ENCODE measurements at regions not wholly inside any gene's neighbourhood (a gene's known extent, or its start where the extent isn't known, plus 50 kb on each side); places are given as distances from the start of the nearest gene placed in this dataset.
A peak's percentile ranks its signal among the peaks of the same experiment; 100 is the strongest.
"Not testable (repeated sequence)": the region's sequence is repeated elsewhere in the genome, so short reads cannot be mapped to it uniquely, and the experiment has no call there.

DNA sequence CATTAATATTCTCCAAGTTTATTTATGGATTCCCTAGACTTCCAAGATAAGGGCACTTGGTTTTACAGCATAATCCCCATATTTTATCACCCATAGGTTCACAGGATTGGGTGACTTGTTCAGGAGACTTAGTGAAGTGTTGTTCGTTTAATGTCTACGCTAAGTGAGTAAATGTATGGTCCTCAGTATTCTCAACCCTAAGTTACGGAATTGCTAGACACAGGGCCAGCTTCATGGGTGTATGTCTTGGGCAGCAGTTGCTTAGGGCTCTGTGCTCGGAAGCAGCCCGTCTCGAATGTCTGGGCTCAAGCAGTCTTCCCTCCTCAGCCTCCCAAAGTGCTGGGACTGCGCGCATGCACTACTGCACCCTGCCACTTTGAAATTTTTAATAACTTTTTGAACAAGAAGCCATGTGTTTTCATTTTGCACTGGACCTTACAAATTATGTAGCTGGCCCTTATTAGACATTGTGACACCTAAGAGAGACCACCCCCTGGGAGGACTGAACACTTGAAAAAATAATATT, 91.5 kb upstream of the ZNF217 start:
- no peak for DNase-seq

DNA sequence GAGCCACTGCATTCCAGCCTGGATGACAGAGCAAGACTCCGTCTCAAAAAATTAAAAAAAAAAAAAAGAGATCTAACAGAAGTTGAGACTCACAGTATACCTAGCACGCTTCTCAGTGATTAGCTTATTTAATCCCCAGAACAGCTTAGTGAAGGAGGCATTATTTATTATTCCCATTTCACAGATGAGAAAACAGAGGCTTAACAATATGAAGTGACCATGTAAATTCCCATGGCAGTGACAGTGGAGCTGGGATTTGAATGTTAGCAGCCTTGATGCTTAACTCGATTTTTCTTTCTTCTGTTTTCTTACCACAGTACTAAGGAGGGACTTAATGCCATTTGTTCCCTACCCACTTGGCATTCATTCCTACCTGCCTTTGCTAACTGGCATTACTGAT, 89.9 kb upstream of the ZNF217 start:
- DNase-seq = no peak

DNA sequence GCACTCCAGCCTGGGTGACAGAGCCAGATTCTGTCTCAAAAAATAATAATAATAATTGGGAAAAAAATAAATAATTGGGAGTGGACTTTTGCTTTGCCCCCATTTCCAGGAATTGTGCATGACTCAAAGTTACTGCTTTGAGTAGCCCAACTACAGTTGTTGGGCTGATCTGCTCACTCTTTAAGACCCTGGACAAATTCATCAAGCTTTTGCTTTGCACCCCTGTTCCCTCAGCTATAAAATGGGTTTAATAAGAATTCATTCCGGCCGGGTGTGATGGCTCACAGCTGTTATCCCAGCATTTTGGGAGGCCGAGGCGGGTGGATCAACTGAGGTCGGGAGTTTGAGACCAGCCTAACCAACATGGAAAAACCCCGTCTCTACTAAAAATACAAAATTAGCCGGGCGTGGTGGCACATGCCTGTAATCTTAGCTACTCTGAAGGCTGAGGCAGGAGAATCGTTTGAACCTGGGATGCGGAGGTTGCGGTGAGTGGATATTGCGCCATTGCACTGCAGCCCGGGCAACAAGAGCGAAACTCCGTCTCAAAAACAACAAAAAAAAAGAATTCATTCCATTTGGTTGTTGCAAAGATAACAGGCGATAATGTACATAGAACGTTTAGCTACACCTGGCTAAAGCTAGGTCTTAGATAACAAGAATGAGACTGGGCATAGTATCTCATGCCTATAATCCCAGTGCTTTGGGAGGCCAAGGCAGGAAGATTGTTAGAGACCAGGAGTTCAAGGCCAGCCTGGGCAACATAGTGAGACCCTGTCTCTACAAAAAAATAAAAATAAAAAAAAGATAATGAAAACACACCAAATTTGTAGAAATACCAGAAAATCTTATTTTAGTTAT, 87.9 kb upstream of the ZNF217 start:
- DNase-seq = no peak

DNA sequence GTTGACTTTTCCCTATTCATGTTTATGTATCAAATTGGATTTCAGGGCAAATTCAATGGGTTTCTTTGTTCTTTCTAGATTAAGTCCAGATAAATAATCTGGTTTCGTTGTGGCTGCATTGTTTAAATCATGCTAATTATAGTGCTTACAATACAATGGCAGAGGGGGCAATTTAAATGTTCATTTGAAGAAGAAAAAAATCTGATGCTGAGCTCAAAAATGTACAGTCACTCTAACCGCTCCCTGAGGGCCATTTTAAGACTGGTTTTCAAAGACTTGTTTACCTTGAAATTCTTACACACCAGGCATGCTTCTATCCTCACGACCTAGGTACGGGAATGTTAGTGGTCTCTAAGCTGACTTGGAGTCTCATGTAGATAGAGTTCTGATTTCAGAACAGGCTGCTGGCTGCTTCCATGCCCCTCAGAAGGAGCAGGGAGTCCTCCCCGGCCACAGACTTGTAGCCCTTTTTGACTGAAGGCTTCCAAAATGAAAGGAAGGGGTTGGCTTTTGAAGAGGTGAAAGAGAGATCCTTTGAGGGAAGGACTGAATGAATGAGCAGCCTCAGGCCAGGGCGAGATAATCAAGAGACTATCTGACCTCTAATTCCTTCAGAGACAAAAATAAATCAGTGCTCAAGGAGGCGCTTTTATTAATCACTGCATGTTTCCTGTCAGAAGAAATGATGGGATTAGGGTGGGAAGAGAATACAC, 86.1 kb upstream of the ZNF217 start:
- no peak for DNase-seq

DNA sequence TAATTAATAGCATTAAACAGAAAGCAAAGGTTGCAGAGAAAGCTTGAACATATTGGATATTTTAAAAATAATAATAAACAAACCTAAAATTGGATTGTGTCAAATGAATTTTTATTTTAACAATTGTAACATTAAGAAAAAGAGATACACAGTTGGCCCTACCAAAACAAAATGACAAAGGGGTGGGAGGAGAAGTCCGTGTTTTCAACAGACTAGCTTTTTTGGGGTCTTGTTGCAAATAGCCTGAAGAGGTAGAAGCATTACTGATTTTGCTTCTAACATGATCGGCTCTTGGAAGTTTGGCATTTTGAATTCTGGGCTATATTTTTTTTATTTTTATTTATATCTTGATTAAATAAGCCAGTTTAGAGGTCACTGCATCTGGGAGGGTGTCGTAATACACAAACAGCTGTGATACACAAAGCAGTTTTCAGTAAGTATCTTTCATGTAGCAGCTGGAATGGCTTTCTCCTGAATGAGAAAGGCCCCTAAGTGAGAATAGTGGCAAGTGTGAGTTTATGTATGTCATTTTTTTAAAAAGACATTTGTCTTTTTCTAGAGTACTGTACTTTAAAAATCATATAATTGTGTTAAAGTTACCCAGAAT, 85.5 kb upstream of the ZNF217 start:
- DNase-seq = peak; percentile 32

DNA sequence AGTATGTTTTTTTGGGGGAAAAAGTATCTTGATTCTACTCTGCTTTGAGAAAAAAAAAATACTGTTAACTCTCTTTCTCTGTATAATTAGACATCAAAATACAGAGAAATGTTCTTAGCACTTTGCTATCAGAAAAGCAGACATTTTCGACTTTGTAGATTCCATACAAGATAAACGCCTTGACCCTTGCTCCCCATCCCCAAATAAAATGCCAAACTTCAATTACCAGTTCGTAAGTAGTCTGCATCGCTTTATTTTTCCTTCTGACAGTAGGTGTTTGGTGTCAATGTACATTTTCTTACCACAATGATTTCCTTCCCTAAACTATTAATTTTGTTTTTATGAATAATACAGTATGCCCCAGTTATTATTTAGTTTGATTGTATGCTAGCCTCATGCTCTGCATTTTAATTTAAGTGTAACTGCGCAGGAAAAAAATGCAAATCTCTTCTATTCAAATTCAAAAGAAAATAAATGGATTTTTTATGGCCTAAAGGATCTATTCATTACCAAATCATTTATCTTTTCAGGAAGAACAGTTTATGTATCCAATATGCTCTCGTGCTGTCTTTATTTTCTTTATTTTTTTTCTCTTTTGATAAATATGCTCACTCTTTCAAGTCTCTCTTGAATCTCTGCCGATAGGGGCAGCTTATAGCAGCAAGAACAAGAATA, 84.8 kb upstream of the ZNF217 start:
- no peak for DNase-seq

DNA sequence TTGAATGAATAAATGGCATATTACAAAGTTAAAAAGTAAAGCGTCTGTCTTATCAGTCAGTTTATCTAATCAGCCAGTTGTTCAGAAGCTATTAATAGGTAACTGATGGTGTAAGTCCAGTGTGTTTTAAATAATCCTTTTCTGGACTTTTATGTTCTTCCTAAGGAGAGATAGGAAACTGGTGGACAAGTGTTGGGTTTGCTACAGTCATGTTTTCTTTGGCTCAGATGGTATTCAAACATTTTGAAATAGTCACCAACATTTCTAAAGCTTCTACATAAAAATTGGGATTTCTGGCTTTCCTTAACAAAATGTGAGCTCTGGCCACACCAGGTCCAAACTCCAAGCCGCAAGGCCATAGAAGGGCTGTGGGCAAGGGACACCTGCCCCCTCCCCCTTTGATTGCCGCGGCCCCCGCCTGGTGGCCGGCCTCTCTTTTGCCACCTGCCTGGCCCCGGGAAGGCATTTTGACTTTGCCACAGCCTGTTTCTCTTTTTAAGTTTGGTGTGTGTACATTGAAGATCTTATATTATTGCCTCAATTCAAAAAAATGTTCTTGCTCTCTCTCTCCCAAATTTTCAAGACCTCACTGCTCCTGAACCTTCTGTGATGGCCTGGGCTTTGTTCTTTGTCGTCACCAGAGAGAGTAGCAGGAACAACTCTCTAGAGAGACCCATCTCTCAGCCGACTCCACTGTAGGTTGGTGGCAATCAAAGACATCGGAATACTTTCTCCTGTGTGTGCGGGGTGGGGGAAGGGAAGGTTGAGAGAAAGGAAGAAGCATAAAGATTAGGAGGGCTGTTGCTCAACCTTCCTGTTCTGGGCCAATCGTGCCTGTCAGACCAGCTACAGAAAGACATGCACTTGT, 84.0 kb upstream of the ZNF217 start:
- peak; percentile 90 for DNase-seq

DNA sequence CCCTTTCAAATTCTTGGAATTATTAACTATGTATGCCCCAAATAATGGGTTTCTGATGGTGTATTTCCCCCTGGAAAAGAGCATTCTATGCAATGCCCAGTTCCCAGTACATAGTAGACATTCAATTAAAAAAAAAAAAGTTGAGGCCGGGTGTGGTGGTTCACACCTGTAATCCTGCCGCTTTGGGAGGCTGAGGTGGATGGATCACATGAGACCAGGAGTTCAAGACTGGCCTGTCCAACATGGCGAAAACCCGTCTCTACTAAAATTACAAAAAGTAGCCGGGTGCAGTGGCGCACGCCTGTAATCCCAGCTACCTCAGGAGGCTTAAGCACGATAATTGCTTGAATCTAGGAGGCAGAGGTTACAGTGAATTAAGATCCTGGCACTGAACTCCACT, 83.3 kb upstream of the ZNF217 start:
- DNase-seq = no peak

DNA sequence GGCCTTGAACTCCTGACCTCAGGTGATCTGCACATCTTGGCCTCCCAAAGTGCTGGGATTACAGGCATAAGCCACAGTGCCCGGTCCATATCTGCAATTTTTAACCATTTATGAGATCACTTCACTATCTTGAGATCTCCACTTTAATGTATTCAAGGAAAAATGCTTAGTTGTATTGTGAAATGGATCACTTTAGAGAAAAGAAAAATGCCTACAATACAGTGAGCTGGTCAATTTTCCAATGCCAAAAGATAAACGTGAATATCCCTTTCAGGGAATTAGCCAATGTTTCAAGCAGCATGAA, 82.8 kb upstream of the ZNF217 start:
- DNase-seq = no peak

DNA sequence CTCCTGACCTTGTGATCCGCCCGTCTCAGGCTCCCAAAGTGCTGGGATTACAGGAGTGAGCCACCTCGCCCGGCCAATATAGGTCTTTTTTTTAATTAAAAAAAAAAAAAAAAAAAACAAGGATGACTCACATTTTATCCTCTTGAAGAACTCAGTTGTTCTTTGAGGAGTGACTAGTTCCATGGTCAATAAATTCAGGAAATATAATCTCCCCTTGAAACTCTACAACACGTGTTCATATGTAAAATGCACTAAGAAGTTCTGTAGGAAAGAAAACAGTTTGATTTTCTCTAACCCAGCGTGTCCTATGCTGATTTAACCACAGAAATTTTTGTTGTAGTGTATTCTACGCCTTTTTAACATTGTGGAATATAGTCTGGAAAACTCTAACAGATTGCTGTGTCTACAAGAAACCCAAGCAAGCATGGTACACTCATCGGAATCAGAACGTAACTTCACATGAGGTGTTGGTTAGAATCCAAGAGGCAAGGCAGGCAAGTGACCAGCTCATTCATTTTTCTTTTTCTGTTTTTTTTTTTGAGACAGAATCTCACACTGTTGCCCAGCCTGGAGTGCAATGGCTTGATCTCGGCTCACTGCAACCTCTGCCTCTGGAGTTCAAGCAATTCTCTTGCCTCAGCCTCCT, 79.0 kb upstream of the ZNF217 start:
- no peak for DNase-seq

DNA sequence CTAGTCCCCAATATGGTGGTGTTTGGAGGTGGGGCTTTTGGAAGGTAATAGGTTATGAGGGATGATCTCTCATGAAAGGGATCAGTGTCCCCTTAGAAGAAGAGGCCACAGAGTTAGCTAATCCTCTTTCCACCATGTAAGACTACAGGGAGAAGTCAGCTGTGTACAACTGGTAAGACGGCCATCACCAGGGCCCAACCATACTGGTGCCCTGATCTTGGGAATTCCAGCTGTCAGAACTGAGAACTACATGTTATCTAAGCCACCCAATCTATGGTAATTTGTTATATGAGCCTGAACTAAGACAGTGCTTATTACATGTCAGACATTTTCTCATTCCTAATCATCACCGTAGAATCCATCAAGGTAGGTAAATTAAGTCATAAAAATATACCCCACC, 77.7 kb upstream of the ZNF217 start:
- no peak for DNase-seq

DNA sequence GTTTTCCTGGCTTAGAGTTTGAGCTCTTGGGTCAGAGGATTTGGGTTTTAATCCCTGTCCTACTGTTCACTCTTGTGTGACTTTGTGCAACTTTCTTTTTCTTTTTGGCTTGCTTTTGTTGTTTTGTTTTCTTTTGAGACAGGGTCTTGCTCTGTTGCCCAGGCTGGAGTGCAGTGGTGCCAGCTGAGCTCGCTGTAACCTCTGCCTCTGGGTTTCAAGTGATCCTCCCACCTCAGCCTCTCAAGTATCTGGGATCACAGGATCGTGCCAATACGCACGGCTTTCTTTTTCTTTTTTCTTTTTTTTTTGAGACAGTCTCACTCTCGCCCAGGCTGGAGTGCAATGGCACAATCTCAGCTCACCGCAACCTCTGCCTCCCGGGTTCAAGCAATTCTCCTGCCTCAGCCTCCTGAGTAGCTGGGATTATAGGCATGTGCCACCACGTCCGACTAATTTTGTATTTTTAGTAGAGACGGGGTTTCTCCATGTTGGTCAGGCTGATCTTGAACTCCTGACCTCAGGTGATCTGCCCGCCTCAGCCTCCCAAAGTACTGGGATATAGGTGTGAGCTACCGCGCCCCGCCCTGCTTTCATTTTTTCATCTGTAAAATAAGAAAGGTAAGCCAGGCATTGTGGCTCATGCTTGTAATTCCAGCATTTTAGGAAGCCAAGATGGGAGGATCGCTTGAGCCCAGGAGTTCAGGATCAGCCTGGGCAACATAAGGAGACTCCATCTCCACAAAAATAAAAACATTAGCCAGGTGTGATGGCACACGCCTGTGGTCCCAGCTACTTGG, 76.1 kb upstream of the ZNF217 start:
- not testable (repeated sequence) for DNase-seq

DNA sequence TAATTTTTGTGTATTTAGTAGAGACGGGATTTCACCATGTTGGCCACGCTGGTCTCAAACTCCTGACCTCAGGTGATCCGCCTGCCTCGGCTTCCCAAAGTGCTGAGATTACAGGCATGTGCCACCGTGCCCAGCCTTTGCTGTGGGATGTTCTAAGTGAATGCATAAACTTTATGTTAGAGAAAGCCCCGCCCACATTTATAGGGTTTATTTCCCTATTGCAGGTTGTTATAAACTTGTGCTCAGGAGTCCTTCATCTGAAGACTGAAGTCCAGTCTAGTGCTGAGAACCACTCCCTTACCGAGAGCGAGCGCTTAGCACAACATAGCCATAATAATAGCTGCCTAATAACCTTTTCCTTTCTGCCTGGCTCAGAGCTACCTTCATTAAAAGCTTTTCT, 75.4 kb upstream of the ZNF217 start:
- no peak for DNase-seq

DNA sequence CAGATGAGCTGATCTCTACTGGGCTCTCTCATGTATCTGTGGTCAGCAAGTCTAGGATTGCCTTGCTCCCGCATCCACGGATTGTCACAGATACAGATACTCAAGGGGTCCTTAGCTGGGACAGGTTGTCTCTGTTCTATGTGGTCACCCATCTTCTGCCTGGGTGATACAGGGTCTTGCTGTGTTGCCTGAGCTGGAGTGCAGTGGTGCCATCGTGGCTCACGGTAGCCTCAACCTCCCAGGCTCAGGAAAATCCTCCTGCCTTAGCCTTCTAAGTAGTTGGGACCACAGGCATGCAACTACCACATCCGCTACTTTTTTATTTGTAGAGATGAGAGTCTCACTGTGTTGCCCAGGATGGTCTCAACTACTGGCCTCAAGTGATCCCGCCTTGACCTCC, 72.5 kb upstream of the ZNF217 start:
- DNase-seq = no peak

DNA sequence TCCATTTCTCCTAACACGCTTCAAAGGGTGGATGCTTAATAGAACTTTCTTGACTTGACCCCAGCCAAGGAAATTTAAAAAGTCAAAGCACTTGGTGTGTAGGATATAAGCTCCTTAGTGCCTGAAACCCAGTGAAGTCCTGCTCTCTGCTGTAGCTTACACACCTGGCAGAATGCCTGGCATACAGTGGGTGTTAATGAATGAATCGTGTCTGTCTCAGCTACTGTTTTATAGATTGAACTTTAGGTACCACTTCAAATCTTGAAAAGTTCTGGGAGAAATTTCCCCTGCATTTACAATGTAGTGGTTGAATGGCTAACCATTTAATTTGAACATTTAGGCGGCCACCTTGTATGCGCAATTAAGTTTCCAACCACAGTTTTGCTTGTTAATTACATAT, 70.5 kb upstream of the ZNF217 start:
- no peak for DNase-seq

DNA sequence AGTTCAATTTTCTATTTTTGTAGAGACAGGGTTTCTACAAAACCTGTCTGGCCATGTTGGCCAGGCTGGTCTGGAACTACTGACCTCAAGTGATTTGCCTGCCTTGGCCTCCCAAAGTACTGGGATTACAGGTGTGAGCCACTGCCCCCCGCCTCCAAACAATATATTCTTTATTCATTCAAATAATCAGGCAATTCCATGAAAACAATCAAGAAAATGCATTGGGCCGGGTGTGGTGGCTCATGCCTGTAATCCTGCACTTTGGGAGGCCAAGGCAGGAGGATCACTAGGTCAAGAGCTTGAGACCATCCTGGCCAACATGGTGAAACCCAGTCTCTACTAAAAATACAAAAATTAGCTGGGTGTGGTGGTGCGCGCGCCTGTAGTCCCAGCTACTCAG, 69.9 kb upstream of the ZNF217 start:
- not testable (repeated sequence) for DNase-seq

DNA sequence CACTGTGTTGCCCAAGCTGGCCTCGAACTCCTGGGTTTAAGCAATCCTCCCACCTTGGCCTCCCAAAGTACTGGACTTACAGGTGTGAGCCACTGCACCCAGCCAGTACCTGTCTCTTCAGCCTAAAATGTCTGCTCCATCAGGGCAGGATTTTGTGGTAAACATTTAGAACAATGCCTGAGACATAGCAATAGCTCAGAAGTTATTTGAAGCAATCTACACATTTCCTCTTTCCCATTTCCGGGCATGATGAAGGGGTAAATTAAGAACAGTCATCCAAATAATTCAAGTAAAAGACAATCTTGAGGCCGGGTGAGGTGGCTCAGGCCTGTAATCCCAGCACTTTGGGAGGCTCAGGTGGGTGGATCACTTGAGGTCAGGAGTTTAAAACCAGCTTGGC, 69.0 kb upstream of the ZNF217 start:
- no peak for DNase-seq

DNA sequence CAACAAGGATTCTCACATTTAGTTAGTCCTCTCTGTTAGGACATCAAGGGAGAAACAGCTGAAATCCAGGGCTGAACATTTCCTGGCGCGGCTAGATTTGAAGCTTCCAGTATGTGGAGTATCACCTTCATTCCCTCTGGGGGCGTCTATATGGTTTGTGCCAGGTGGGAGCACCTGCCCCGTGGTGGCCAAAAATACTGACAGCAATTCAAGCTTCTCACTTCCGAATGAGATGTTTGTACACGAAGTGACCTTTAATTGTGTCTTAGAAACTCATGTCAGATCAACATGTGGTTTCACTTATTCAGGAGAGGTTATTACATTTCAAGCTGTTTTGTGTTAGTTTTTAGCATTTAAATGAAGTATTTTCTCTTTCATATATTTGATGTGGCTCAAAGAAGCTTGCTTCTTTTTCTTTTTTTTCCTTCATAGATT, 67.3 kb upstream of the ZNF217 start:
- no peak for DNase-seq

DNA sequence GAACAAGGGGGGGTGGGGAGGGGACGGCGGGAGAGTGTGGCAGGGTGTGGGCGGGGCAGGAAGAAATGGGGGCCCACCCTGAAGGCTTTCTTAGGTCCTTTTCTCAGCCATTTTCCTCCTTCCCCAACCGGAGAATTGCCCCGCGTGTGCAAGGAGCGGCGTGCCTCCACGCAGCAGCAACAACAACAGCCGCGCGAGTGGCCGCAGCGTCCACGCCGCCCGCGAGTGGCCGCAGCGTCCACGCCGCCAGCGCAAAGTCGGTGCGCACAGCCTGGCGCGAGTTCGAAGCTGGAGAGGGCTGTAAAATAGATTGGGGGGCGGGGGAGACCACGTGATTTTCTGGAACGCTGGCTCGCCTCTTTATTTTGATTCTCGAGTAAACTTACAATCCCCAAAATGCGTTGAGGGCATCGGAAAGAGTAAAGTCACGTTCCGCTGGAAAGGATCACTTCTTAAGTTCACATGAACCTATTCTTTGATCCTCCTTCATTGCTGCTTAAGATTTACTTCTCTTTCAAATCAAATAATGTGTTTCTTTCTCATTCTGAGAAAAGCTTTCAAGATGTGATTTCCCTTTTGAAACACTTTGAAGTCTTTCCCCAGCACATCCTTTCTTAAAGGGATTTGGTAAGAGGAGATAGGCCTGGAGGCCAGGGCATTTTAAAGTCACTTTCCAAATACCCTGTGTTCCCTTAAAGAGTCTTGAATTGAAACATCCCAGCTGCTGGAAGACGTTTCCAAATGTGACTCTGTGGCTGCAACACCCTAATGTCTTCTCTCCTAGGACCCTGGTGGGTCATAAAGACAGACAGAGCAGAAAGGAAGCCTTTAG, 66.7 kb upstream of the ZNF217 start:
- no peak for DNase-seq

DNA sequence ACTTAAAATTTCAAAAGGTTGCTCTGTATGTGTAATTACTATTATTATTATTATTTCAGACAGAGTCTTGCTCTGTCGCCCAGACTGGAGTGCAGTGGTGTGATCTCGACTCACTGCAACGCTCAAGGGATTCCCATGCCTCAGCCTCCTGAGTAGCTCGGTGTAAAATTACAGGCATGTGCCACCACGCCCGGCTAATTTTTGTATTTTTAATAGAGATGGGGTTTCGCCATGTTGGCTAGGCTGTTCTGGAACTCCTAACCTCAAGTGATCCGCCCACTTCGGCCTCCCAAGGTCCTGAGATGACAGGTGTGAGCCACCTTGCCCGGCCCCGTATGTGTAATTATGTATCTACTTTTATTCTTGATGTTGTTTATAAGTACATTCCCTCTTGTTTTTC, 65.3 kb upstream of the ZNF217 start:
- DNase-seq = no peak
